Right lobe of liver (tissue), 6 donors: ENCODE measurements at regions not wholly inside any gene's neighbourhood (a gene's known extent, or its start where the extent isn't known, plus 50 kb on each side); places are given as distances from the start of the nearest gene placed in this dataset.
"Not testable (repeated sequence)": the region's sequence is repeated elsewhere in the genome, so short reads cannot be mapped to it uniquely, and the experiment has no call there.

ENCODE experiments used
- ATAC-seq, 4 donors: fragments of 200-7000 bp; cut with Tn5 transposase; one replicate each; pipeline ENCODE4 v1.9.1; 2020; ENCODE audit warnings: mild to moderate bottlenecking in 4 of 4, moderate library complexity in 4 of 4
- DNase-seq, 3 donors: peaks; one replicate each; pipeline ENCODE4 v3.0.0-alpha.2; 2020
- H3K27ac ChIP-seq, 3 donors: fragments of 200-600 bp; one replicate each; pipeline ENCODE4 v1.8.0; 2022
- H3K27me3 ChIP-seq, 2 donors: fragments of 200-600 bp; one replicate each; pipeline ENCODE4 v1.8.0; 2022
- H3K36me3 ChIP-seq, 4 donors: fragments of 200-600 bp; sonication (generic) in 1 of 4; one replicate each; pipeline versions ENCODE4 v1.5.1 to v1.8.0; 2017 to 2022; ENCODE audit warnings: control low read depth in 1 of 4
- H3K4me1 ChIP-seq, 4 donors: fragments of 200-600 bp; sonication (generic) in 1 of 4; one replicate each; pipeline versions ENCODE4 v1.5.1 to v1.8.0; 2017 to 2022; ENCODE audit warnings: control low read depth in 1 of 4
- H3K4me3 ChIP-seq, 3 donors: fragments of 200-600 bp; one replicate each; pipeline ENCODE4 v1.8.0; 2022
- H3K9me3 ChIP-seq, 4 donors: fragments of 200-600 bp; sonication (generic) in 1 of 4; one replicate each; pipeline versions ENCODE4 v1.5.1 to v1.8.0; 2017 to 2022; ENCODE audit warnings: control low read depth in 1 of 4
- POLR2A ChIP-seq: fragments of 450-650 bp; IDR thresholded peaks from one replicate; pipeline ENCODE4 v1.6.1; 2017; ENCODE audit warnings: antibody characterized with exemption, mild to moderate bottlenecking
- WGBS: methylation state at CpG from one replicate; pipeline ENCODE4 v1.1.6; 2018; ENCODE audit warnings: low coverage, low lambda C conversion rate; ENCODE audit not compliant: insufficient coverage; ENCODE audit errors: missing lambda C conversion rate; 5-methylcytosine and 5-hydroxymethylcytosine counted together
- intact Hi-C, 2 donors: fragments of 100-400 bp; cut with DNase I; formaldehyde crosslinking; loops; one replicate each; pipeline versions ENCODE4 v1.11.2 to v1.14.1; 2022
- TF ChIP-seq, protein P1 (sequence below), 4 donors: fragments of 200-600 bp in 3 of 4; fragments of 450-650 bp in 1 of 4; IDR thresholded peaks; one replicate each; pipeline versions ENCODE4 v1.5.1 to v1.8.0; 2016 to 2022; ENCODE audit warnings: antibody characterized with exemption in 4 of 4, mild to moderate bottlenecking in 2 of 4
- donor health status: DM: no; HTN: yes; CAD: no.
- donor health status: DM: no; HTN: no; CAD: no.
- donor health status: DM: no; HTN: no; CAD: no.
- donor health status: DM: no; HTN: yes; CAD: no.
- donor health status: DM: no; HTN: yes; CAD: no.

DNA sequence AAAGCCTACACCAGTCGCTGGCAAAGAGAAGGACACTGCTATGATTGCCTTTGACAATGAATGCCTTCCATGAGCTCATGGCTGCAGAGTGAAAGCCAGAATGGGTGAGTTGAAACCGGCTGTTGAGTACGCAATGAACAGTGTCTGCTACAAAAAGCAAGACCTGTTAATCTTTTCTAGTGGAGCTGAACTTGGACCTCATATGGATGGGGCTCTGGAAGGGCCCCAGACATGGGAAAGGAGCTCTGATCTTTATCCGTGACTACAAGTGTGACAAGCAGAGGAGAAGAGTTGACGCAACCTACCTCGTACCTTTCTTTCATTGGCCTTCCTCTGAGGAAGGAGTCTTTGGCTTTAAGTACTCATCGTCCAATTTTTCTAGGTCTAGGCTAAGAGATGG is 67.1 kb upstream of the TSC22D1 start:
- Histone ChIP-seq H3K4me1 (no peaks in the 10 kb centered on the region), H3K27me3 (no peaks in the 10 kb centered on the region), H3K9me3 (no peaks in the 10 kb centered on the region), H3K27ac (no peak overlapping the region), H3K36me3 (no peaks in the 10 kb centered on the region), H3K4me3 (no peak overlapping the region)
- intact Hi-C loops, result no loop called here
- ATAC-seq, result no peak
- DNase-seq, result no peak
- TF ChIP-seq, protein P1, sequence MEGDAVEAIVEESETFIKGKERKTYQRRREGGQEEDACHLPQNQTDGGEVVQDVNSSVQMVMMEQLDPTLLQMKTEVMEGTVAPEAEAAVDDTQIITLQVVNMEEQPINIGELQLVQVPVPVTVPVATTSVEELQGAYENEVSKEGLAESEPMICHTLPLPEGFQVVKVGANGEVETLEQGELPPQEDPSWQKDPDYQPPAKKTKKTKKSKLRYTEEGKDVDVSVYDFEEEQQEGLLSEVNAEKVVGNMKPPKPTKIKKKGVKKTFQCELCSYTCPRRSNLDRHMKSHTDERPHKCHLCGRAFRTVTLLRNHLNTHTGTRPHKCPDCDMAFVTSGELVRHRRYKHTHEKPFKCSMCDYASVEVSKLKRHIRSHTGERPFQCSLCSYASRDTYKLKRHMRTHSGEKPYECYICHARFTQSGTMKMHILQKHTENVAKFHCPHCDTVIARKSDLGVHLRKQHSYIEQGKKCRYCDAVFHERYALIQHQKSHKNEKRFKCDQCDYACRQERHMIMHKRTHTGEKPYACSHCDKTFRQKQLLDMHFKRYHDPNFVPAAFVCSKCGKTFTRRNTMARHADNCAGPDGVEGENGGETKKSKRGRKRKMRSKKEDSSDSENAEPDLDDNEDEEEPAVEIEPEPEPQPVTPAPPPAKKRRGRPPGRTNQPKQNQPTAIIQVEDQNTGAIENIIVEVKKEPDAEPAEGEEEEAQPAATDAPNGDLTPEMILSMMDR (IDR thresholded peaks at IDR 0.05), result no peak
- TF ChIP-seq POLR2A, result no peak
- 54% methylated on average over 5 of the region's 7 CpGs for WGBS

DNA sequence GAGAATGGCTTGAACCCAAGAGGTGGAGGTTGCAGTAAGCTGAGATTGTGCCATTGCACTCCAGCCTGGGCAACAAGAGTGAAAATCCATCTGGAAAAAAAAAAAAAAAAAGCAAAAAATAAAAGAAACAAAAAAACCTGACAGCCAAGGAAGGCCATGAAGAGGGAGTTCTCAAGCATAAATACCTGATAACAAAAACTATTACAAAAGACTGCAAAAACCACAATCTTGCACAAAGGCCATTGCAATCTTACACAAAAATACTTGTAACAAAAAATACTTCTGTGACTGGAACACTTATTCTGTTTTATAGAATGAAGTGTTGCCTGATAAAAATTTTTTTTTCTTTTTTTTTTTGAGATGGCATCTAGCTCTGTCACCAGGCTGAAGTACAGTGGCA is 61.5 kb upstream of the TSC22D1 start:
- Histone ChIP-seq H3K4me3 (no peak overlapping the region), H3K9me3 (no peaks in the 10 kb centered on the region), H3K36me3 (no peaks in the 10 kb centered on the region), H3K27me3 (no peaks in the 10 kb centered on the region), H3K4me1 (no peaks in the 10 kb centered on the region), H3K27ac (no peak overlapping the region)
- intact Hi-C loops, result no loop called here
- ATAC-seq, result no peak
- DNase-seq, result no peak
- TF ChIP-seq POLR2A, result no peak

DNA sequence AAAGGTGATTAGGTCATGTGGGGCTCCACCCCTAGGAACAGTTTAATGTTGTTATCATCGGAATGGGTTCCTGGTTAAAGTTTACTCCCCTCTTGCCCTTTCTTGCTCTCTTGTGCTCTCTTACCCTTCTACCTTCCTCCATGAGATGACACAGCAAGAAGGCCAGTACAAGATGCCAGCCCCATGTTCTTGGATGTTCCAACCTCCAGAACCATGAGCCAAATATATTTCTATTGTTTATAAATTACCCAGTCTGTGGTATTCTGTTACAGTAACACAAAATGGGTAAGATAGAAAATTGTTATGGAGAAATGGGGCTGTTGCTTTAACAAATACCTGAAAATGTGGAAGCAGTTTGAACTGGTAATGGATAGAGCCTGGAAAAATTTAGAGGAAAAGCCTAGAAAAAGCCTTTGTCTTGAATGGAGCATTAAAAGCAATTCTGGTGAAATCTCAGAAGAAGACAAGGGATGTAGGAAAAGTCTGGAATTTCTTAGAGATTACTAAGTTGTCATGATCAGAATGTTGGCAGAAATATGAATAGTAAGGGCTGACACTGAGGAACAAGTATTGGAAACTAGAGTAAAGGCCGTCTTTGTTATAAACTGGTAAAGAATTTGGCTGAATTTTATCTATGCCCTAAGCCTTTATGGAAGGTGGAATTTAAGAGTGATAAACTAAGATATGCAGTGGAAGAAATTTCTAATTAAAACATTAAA is 53.5 kb upstream of the TSC22D1 start:
- Histone ChIP-seq H3K36me3 (no peaks in the 10 kb centered on the region), H3K27me3 (no peaks in the 10 kb centered on the region), H3K4me3 (no peak overlapping the region), H3K9me3 (no peaks in the 10 kb centered on the region), H3K27ac (no peak overlapping the region), H3K4me1 (no peaks in the 10 kb centered on the region)
- intact Hi-C loops, result no loop called here
- TF ChIP-seq POLR2A, result no peak
- TF ChIP-seq, protein P1 (IDR thresholded peaks at IDR 0.05), result no peak
- WGBS, result 51% methylated on average over 2 of the region's 2 CpGs
- DNase-seq, result no peak
- no peak for ATAC-seq

DNA sequence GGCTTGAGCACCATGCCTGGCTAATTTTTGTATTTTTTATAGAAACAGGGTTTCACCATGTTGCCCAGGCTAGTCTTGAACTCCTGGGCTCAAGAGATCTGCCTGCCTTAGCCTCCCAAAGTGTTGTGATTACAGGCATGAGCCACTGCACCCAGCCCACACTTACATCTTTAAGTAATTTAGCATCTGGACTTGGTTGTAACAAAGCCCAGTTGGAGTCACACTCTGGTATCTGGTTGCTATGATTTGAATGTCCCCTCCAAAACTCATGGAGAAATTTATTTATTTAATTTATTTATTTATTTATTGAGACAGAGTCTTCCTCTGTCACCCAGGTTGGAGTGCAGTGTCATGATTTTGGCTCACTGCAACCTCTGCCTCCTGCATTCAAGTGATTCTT is 52.7 kb upstream of the TSC22D1 start:
- H3K4me3 ChIP-seq, H3K4me1 ChIP-seq, H3K36me3 ChIP-seq, ATAC-seq, H3K9me3 ChIP-seq, intact Hi-C loops, H3K27me3 ChIP-seq, DNase-seq, H3K27ac ChIP-seq: not testable (repeated sequence)

DNA sequence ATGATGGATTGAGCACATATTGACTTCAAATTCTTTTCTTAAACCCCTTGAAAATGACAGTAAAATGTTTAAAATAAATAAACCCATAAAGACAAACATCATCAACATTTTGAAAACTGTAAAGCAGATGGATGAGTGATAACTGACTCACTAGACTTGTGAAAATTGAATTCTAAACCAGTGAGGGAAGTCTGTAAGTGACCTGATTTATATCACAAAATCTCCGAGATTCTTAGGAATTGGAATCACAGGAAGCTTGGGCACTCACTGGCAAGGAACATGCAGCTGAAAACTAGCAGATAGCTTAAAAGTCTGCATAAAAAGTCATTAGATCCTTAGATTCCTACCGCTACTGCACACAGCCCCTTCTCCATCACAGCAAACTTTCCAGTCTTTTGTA is 51.3 kb upstream of the TSC22D1 start:
- Histone ChIP-seq H3K4me1 (no peaks in the 10 kb centered on the region), H3K4me3 (no peak overlapping the region), H3K36me3 (no peaks in the 10 kb centered on the region), H3K9me3 (no peaks in the 10 kb centered on the region), H3K27ac (no peak overlapping the region), H3K27me3 (no peaks in the 10 kb centered on the region)
- TF ChIP-seq, protein P1 (IDR thresholded peaks at IDR 0.05), result no peak
- no peak for TF ChIP-seq POLR2A
- DNase-seq, result no peak
- WGBS, result 69% methylated on average over 2 of the region's 2 CpGs
- ATAC-seq, result no peak
- intact Hi-C loops, result no loop called here

DNA sequence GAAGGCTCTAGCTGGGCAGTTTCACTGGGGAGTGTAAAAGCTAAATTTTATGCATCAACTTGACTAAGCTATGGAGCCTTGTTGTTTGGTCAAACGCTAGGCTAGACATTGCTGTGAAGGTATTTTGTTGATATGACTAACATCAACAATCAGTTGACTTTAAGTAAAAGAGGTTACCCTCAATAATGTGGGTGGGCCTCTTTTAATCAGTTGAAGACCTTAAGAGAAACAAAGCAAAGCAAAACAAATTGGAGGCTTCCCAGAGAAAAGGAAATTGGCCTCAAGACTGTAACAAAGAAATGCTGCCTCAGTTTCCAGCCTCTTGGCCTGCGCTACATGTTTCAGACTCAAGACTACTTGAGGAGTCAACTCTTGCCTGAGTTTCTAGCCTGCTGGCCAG is 50.0 kb upstream of the TSC22D1 start:
- H3K27ac ChIP-seq, result no peak overlapping the region
- ATAC-seq, result no peak
- WGBS, result 72% methylated on average over 2 of the region's 2 CpGs
- H3K4me3 ChIP-seq, result no peak overlapping the region
- H3K27me3 ChIP-seq, result no peaks in the 10 kb centered on the region
- no peaks in the 10 kb centered on the region for H3K4me1 ChIP-seq
- H3K9me3 ChIP-seq, result no peaks in the 10 kb centered on the region
- intact Hi-C loops, result no loop called here
- H3K36me3 ChIP-seq, result no peaks in the 10 kb centered on the region
- DNase-seq, result no peak
- no peak for TF ChIP-seq POLR2A
- TF ChIP-seq, protein P1 (IDR thresholded peaks at IDR 0.05), result no peak
